CD14-positive monocyte (primary cell): ENCODE measurements at regions not wholly inside any gene's neighbourhood (a gene's known extent, or its start where the extent isn't known, plus 50 kb on each side); places are given as distances from the start of the nearest gene placed in this dataset.

Source experiments
- DNase-seq, 3 donors: peaks; one replicate each; pipeline ENCODE4 v3.0.0-alpha.2; 2011 to 2022
- H2AFZ ChIP-seq: 2 replicates; pipeline ENCODE4 v1.6.0; 2012; ENCODE audit warnings: mild to moderate bottlenecking, low read depth, low read length, inconsistent platforms; ENCODE audit not compliant: insufficient read depth, poor library complexity, severe bottlenecking
- H3K27ac ChIP-seq, 2 donors: 1 replicate in 1 of 2; 2 replicates in 1 of 2; pipeline ENCODE4 v1.5.1; 2012 to 2013; ENCODE audit warnings: low read length in 2 of 2, control low read depth in 1 of 2, inconsistent platforms in 1 of 2, low read depth in 1 of 2, mild to moderate bottlenecking in 1 of 2
- H3K27me3 ChIP-seq, 2 donors: one replicate each; pipeline versions ENCODE4 v1.6.0 to v1.6.1; 2011 to 2013; ENCODE audit warnings: low read length in 2 of 2; ENCODE audit not compliant: control insufficient read depth in 2 of 2, insufficient read depth in 2 of 2
- H3K36me3 ChIP-seq, 2 donors: replicated peaks in 1 of 2; 1 replicate in 1 of 2; 2 replicates in 1 of 2; pipeline versions ENCODE4 v1.5.1 to v1.6.1; 2012 to 2013; ENCODE audit warnings: low read length in 2 of 2, control low read depth in 1 of 2, inconsistent platforms in 1 of 2, mild to moderate bottlenecking in 1 of 2; ENCODE audit not compliant: insufficient read depth in 2 of 2, control insufficient read depth in 1 of 2
- H3K4me1 ChIP-seq, 2 donors: 1 replicate in 1 of 2; 2 replicates in 1 of 2; pipeline versions ENCODE4 v1.5.1 to v1.6.1; 2012 to 2013; ENCODE audit warnings: low read length in 2 of 2, control low read depth in 1 of 2, inconsistent platforms in 1 of 2, mild to moderate bottlenecking in 1 of 2, moderate library complexity in 1 of 2; ENCODE audit not compliant: insufficient read depth in 2 of 2, control insufficient read depth in 1 of 2
- H3K4me2 ChIP-seq: replicated peaks from 2 replicates; pipeline ENCODE3; 2012; ENCODE audit warnings: low read length, moderate library complexity, mild to moderate bottlenecking; ENCODE audit not compliant: poor library complexity, severe bottlenecking; ENCODE audit errors: extremely low read depth
- H3K4me3 ChIP-seq, 3 experiments: fragments of 200-600 bp in 1 of 3; sonication (generic) in 1 of 3; replicated peaks in 1 of 3; 1 replicate in 2 of 3; 2 replicates in 1 of 3; pipeline ENCODE4 v1.5.1; 2011 to 2013; ENCODE audit warnings: low read length in 3 of 3, mild to moderate bottlenecking in 3 of 3, control low read depth in 2 of 3, low read depth in 2 of 3, inconsistent platforms in 1 of 3, moderate library complexity in 1 of 3
- H3K79me2 ChIP-seq: 2 replicates; pipeline ENCODE4 v1.6.0; 2012; ENCODE audit warnings: mild to moderate bottlenecking, control low read depth, inconsistent platforms, low read length, moderate library complexity; ENCODE audit not compliant: insufficient read depth
- H3K9ac ChIP-seq: 2 replicates; pipeline ENCODE4 v1.6.0; 2017; ENCODE audit warnings: low read length, mild to moderate bottlenecking; ENCODE audit not compliant: insufficient read depth, poor library complexity, severe bottlenecking
- H3K9me3 ChIP-seq, 2 donors: replicated peaks in 1 of 2; 1 replicate in 1 of 2; 2 replicates in 1 of 2; pipeline versions ENCODE4 v1.5.1 to v1.6.1; 2012 to 2013; ENCODE audit warnings: low read length in 2 of 2, control low read depth in 1 of 2; ENCODE audit not compliant: control insufficient read depth in 1 of 2, insufficient read depth in 1 of 2
- H4K20me1 ChIP-seq: 2 replicates; pipeline ENCODE4 v1.6.0; 2012; ENCODE audit warnings: mild to moderate bottlenecking, low read length, control low read depth, moderate library complexity; ENCODE audit not compliant: insufficient read depth
- H3K27ac Mint-ChIP-seq, 7 donors: one replicate each; pipeline ENCODE4 v1.8.0; 2020; ENCODE audit warnings: mild to moderate bottlenecking in 7 of 7, mixed read lengths in 7 of 7, moderate library complexity in 6 of 7, inconsistent platforms in 2 of 7
- H3K27me3 Mint-ChIP-seq, 3 donors: one replicate each; pipeline ENCODE4 v1.8.0; 2021 to 2022; ENCODE audit warnings: low read depth in 3 of 3, mild to moderate bottlenecking in 3 of 3, mixed read lengths in 3 of 3, moderate library complexity in 3 of 3, inconsistent platforms in 1 of 3
- H3K36me3 Mint-ChIP-seq, 2 donors: one replicate each; pipeline ENCODE4 v1.8.0; 2020; ENCODE audit warnings: mixed read lengths in 2 of 2, inconsistent platforms in 1 of 2, mild to moderate bottlenecking in 1 of 2
- H3K4me1 Mint-ChIP-seq: one replicate; pipeline ENCODE4 v1.8.0; 2020; ENCODE audit warnings: mild to moderate bottlenecking, mixed read lengths
- H3K4me3 Mint-ChIP-seq, 2 donors: one replicate each; pipeline ENCODE4 v1.8.0; 2020; ENCODE audit warnings: mild to moderate bottlenecking in 2 of 2, mixed read lengths in 2 of 2, moderate library complexity in 1 of 2
- H3K9me3 Mint-ChIP-seq, 7 donors: one replicate each; pipeline ENCODE4 v1.8.0; 2020 to 2022; ENCODE audit warnings: mixed read lengths in 7 of 7, mild to moderate bottlenecking in 6 of 7, moderate library complexity in 6 of 7, inconsistent platforms in 2 of 7
- CTCF ChIP-seq: fragments of 200-600 bp; IDR thresholded peaks from one replicate; pipeline ENCODE4 v1.8.0; 2022; ENCODE audit warnings: antibody characterized with exemption, mild to moderate bottlenecking
- WGBS: methylation state at CpG from one replicate; pipeline ENCODE4 v1.1.5; 2013; ENCODE audit warnings: missing lambda C conversion rate; ENCODE audit not compliant: insufficient coverage; 5-methylcytosine and 5-hydroxymethylcytosine counted together
- intact Hi-C, 2 donors: fragments of 100-400 bp; cut with micrococcal nuclease; formaldehyde crosslinking; loops; one replicate each; pipeline versions ENCODE4 v1.15.0 to v1.15.1; 2023

- no peaks in the 10 kb centered on the region for H3K36me3 Mint-ChIP-seq
- no peak overlapping the region for H3K27ac Mint-ChIP-seq
- H3K9me3 Mint-ChIP-seq = peaks cover 6 to 28% (median 17%) of the 10 kb centered on the region in 7 donors
- H3K27ac ChIP-seq = no peak overlapping the region
- H3K4me1 Mint-ChIP-seq = no peaks in the 10 kb centered on the region
- intact Hi-C loops = no loop called here
- H3K36me3 ChIP-seq = no peaks in the 10 kb centered on the region
- H2AFZ ChIP-seq = no peak overlapping the region
- no peaks in the 10 kb centered on the region for H3K27me3 ChIP-seq
- H3K4me1 ChIP-seq = no peaks in the 10 kb centered on the region
- no peak overlapping the region for H3K4me3 Mint-ChIP-seq
- TF ChIP-seq CTCF = no peak
- DNase-seq = no peak
- H3K9ac ChIP-seq = no peak overlapping the region
- no peaks in the 10 kb centered on the region for H3K79me2 ChIP-seq
- H3K4me3 ChIP-seq = no peak overlapping the region
- no peak overlapping the region for H3K4me2 ChIP-seq
- H3K27me3 Mint-ChIP-seq = peaks cover 0 to 2% (median 1%) of the 10 kb centered on the region in 3 donors
- no CpG with 5 or more reads among the region's 1 CpG for WGBS
- H3K9me3 ChIP-seq = peaks cover 35 to 40% of the 10 kb centered on the region in 2 donors
- no peaks in the 10 kb centered on the region for H4K20me1 ChIP-seq
Observed at GRCh38 chr5:15383469-15383868, 116.5 kb upstream of the FBXL7 start.

GRCh38 chr5:15383021-15383420 lies 117.0 kb upstream of the FBXL7 start:
- H3K36me3 ChIP-seq = no peaks in the 10 kb centered on the region
- H3K4me1 Mint-ChIP-seq = no peaks in the 10 kb centered on the region
- H3K36me3 Mint-ChIP-seq = no peaks in the 10 kb centered on the region
- H3K9me3 ChIP-seq = peaks cover 38 to 40% of the 10 kb centered on the region in 2 donors
- no peak overlapping the region for H3K4me2 ChIP-seq
- no peaks in the 10 kb centered on the region for H3K79me2 ChIP-seq
- H3K4me3 ChIP-seq = no peak overlapping the region
- intact Hi-C loops = no loop called here
- H3K27me3 ChIP-seq = no peaks in the 10 kb centered on the region
- H4K20me1 ChIP-seq = no peaks in the 10 kb centered on the region
- no peak overlapping the region for H3K9ac ChIP-seq
- WGBS = no CpG with 5 or more reads among the region's 3 CpGs
- H2AFZ ChIP-seq = no peak overlapping the region
- H3K4me3 Mint-ChIP-seq = no peak overlapping the region
- peaks cover 6 to 31% (median 17%) of the 10 kb centered on the region in 7 donors for H3K9me3 Mint-ChIP-seq
- H3K27me3 Mint-ChIP-seq = peaks cover 0 to 2% (median 1%) of the 10 kb centered on the region in 3 donors
- no peaks in the 10 kb centered on the region for H3K4me1 ChIP-seq
- H3K27ac Mint-ChIP-seq = no peak overlapping the region
- no peak overlapping the region for H3K27ac ChIP-seq
- TF ChIP-seq CTCF = no peak
- no peak for DNase-seq
